Tibial artery (tissue), 4 donors: ENCODE measurements at regions not wholly inside any gene's neighbourhood (a gene's known extent, or its start where the extent isn't known, plus 50 kb on each side); places are given as distances from the start of the nearest gene placed in this dataset.

Experiments used
- DNase-seq, 2 donors: peaks; one replicate each; pipeline ENCODE4 v3.0.0-alpha.2; 2019
- H3K27ac ChIP-seq, 2 donors: fragments of 200-600 bp; sonication (generic) in 1 of 2; 1 replicate in 1 of 2; 2 replicates in 1 of 2; pipeline ENCODE4 v1.5.1; 2018 to 2019; ENCODE audit warnings: mild to moderate bottlenecking in 1 of 2
- H3K27me3 ChIP-seq, 2 donors: fragments of 200-600 bp; sonication (generic) in 1 of 2; one replicate each; pipeline versions ENCODE4 v1.5.1 to v1.6.0; 2016 to 2019
- H3K36me3 ChIP-seq, 3 donors: fragments of 200-600 bp; sonication (generic) in 2 of 3; one replicate each; pipeline ENCODE4 v1.5.1; 2016 to 2019; ENCODE audit warnings: mild to moderate bottlenecking in 2 of 3
- H3K4me1 ChIP-seq, 4 donors: fragments of 200-600 bp; sonication (generic) in 2 of 4; 1 replicate in 3 of 4; 2 replicates in 1 of 4; pipeline ENCODE4 v1.5.1; 2016 to 2019
- H3K4me3 ChIP-seq, 2 donors: fragments of 200-600 bp; sonication (generic) in 1 of 2; 1 replicate in 1 of 2; 2 replicates in 1 of 2; pipeline ENCODE4 v1.5.1; 2018 to 2019; ENCODE audit warnings: mild to moderate bottlenecking in 2 of 2
- H3K9me3 ChIP-seq, 3 donors: fragments of 200-600 bp; sonication (generic) in 1 of 3; one replicate each; pipeline ENCODE4 v1.5.1; 2016 to 2019
- intact Hi-C: fragments of 100-400 bp; cut with DNase I; formaldehyde crosslinking; loops from one replicate; pipeline ENCODE4 v1.15.0; 2023; ENCODE audit warnings: low total_unique reads
- TF ChIP-seq, protein P1 (sequence below), 2 experiments: fragments of 200-600 bp in 1 of 2; fragments of 450-650 bp in 1 of 2; IDR thresholded peaks; one replicate each; pipeline ENCODE4 v1.5.1; 2017 to 2019; ENCODE audit warnings: antibody characterized with exemption in 2 of 2, mild to moderate bottlenecking in 1 of 2, moderate library complexity in 1 of 2

DNA sequence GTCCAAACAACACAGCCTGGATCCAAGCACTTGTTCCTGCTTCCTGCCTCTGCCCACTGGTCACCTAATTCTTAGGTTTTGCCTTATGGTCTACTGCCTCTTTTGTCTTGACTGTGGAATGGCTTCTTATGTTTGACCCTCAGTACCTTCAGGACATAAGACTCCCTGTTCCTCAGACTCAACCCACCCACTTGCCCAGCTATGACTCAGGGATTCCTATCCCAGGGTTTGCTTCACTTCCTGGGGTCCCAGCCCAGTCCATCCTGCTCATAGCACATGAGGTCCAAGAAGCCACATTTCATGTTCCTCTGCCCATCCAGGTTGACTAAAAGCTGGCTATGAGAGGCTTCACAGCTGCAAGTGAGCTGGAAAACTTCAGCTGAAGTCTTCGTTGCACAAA, 320.9 kb upstream of the CDH5 start:
- Histone ChIP-seq H3K27ac (no peak overlapping the region), H3K4me1 (no peaks in the 10 kb centered on the region), H3K4me3 (no peak overlapping the region), H3K9me3 (no peaks in the 10 kb centered on the region), H3K27me3 (no peaks in the 10 kb centered on the region), H3K36me3 (no peaks in the 10 kb centered on the region)
- TF ChIP-seq, protein P1, sequence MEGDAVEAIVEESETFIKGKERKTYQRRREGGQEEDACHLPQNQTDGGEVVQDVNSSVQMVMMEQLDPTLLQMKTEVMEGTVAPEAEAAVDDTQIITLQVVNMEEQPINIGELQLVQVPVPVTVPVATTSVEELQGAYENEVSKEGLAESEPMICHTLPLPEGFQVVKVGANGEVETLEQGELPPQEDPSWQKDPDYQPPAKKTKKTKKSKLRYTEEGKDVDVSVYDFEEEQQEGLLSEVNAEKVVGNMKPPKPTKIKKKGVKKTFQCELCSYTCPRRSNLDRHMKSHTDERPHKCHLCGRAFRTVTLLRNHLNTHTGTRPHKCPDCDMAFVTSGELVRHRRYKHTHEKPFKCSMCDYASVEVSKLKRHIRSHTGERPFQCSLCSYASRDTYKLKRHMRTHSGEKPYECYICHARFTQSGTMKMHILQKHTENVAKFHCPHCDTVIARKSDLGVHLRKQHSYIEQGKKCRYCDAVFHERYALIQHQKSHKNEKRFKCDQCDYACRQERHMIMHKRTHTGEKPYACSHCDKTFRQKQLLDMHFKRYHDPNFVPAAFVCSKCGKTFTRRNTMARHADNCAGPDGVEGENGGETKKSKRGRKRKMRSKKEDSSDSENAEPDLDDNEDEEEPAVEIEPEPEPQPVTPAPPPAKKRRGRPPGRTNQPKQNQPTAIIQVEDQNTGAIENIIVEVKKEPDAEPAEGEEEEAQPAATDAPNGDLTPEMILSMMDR (IDR thresholded peaks at IDR 0.05) = no peak
- no peak for DNase-seq
- intact Hi-C loops = no loop called here

DNA sequence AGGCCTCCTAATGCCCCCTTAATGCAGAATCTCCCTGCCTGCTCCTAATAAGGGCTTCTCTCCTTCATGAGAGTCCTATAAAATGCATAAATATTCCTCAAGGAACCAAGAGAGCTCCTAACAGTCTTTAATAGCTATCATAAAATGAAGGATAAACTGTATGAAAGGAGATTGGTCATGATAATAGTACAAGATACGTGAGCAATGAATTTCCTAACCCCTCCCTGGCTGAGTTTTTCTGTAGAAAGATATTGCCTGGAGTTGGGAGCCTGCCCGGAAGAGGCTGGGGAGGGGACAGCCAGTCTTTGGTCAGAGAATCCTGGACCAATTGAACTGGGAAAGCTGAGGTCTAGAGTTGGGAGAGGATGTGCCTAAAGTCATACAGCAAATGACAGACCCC, 321.9 kb upstream of the CDH5 start:
- TF ChIP-seq, protein P1 (IDR thresholded peaks at IDR 0.05) = no peak
- Histone ChIP-seq H3K27ac (no peak overlapping the region), H3K4me3 (no peak overlapping the region), H3K4me1 (no peaks in the 10 kb centered on the region), H3K27me3 (no peaks in the 10 kb centered on the region), H3K9me3 (no peaks in the 10 kb centered on the region), H3K36me3 (no peaks in the 10 kb centered on the region)
- intact Hi-C loops = no loop called here
- no peak for DNase-seq

DNA sequence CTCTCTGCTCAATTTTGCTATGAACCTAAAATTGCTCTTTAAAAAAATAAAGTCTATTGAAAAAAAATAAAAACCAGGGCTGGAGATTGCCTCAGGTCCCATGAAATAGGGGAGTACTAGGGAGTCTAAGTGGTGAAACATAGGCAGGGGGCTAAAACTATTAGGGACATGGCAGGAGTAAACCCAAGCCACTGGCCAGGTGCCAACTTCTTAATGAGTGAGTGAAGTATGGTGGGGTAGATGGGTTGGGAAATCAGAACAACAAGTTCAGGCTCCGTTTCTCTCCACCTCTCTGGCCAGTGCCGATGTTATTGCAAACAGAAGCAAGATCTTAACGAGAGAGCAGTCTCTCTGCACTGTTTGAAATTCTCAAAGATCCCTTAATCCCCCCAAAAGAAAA, 322.4 kb upstream of the CDH5 start:
- DNase-seq = no peak
- no peaks in the 10 kb centered on the region for H3K27me3 ChIP-seq
- TF ChIP-seq, protein P1 (IDR thresholded peaks at IDR 0.05) = no peak
- no peaks in the 10 kb centered on the region for H3K9me3 ChIP-seq
- H3K36me3 ChIP-seq = no peaks in the 10 kb centered on the region
- H3K4me1 ChIP-seq = no peaks in the 10 kb centered on the region
- H3K27ac ChIP-seq = no peak overlapping the region
- H3K4me3 ChIP-seq = no peak overlapping the region
- intact Hi-C loops = no loop called here

DNA sequence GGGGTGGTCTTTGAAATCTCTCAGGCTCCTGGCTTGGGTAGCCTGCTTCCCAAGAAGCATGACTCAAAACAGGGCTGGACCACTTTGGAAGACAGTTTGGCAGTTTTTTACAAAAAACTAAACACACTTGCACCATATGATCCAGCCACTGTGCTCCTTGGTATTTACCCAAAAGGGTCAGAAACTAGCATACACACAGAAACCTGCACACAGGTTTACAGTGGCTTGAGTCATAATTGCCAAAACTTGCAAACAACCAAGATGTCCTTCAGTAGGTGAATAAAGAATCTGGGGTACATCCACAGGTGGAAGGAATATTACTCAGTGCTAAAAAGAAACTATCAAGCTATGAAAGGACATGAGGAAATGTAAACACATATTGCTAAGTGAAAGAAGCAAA, 323.2 kb upstream of the CDH5 start:
- TF ChIP-seq, protein P1 (IDR thresholded peaks at IDR 0.05) = no peak
- Histone ChIP-seq H3K27ac (no peak overlapping the region), H3K4me3 (no peak overlapping the region), H3K27me3 (no peaks in the 10 kb centered on the region), H3K9me3 (no peaks in the 10 kb centered on the region), H3K4me1 (no peaks in the 10 kb centered on the region), H3K36me3 (no peaks in the 10 kb centered on the region)
- no peak for DNase-seq
- intact Hi-C loops = no loop called here

DNA sequence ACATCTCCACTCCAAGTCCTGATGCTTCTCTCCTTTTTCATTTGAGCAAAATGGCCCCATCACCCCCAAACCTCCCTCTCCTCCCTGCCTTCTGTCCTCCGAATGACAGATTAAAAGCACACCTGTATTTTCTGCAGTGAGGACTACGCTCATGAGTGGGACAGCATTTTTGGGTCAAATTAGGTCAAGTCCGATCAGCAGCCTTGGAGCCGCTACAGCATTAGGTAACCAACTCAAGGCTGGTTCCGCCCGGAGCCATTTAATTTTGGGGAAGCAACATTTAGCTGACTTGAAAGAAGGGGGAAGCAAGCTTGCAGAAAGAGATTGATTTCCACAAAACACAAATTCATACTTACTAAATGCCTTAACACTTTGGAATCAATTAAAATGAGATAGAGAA, 324.1 kb upstream of the CDH5 start:
- H3K36me3 ChIP-seq = no peaks in the 10 kb centered on the region
- H3K4me1 ChIP-seq = peaks cover 0 to 5% (median 3%) of the 10 kb centered on the region in 4 donors
- H3K9me3 ChIP-seq = no peaks in the 10 kb centered on the region
- no peaks in the 10 kb centered on the region for H3K27me3 ChIP-seq
- intact Hi-C loops = no loop called here
- TF ChIP-seq, protein P1 (IDR thresholded peaks at IDR 0.05) = no peak
- no peak overlapping the region for H3K27ac ChIP-seq
- no peak overlapping the region for H3K4me3 ChIP-seq
- no peak for DNase-seq

DNA sequence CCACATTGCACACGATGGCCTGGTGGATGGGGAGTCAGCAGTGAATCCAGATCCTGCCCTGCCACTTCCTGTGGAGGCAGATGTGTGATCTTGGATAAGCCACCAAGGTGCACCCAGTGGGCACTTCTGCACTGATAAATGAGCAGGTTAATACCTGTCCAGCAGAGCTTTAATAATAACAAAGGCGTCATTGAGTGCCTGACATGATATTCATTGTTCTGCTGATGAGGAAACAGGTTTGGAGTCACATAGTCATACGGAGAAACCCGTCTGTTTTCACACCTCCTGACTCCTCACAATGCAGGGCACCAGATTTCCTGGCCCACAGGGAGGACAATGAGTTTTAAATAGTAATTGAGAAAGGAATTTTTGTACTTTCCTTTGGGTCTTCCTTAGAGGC, 324.6 kb upstream of the CDH5 start:
- no peak overlapping the region for H3K4me3 ChIP-seq
- TF ChIP-seq, protein P1 (IDR thresholded peaks at IDR 0.05) = no peak
- peaks cover 0 to 10% (median 6%) of the 10 kb centered on the region in 4 donors for H3K4me1 ChIP-seq
- no peaks in the 10 kb centered on the region for H3K27me3 ChIP-seq
- DNase-seq = no peak
- H3K27ac ChIP-seq = no peak overlapping the region
- H3K9me3 ChIP-seq = no peaks in the 10 kb centered on the region
- H3K36me3 ChIP-seq = no peaks in the 10 kb centered on the region
- intact Hi-C loops = no loop called here
